ENCODE measurements at regions not wholly inside any gene's neighbourhood (a gene's known extent, or its start where the extent isn't known, plus 50 kb on each side); places are given as distances from the start of the nearest gene placed in this dataset.
"Not testable (repeated sequence)": the region's sequence is repeated elsewhere in the genome, so short reads cannot be mapped to it uniquely, and the experiment has no call there.

- TF ChIP-seq CTCF (IDR thresholded peaks at IDR 0.05; ENCODE audit: insufficient read depth, low read depth, low read length); EZH2 (IDR thresholded peaks at IDR 0.05; ENCODE audit: insufficient read depth, low read length): not testable (repeated sequence)
These were observed 75.5 kb upstream of the FOLH1 start for GRCh38 chr11:49283911-49284310.
